HEK293T (cell line): ENCODE measurements at regions not wholly inside any gene's neighbourhood (a gene's known extent, or its start where the extent isn't known, plus 50 kb on each side); places are given as distances from the start of the nearest gene placed in this dataset.

Experiments
- CTCF ChIA-PET: fragments of 350-600 bp; formaldehyde crosslinking; extraction: SDS; loops from one replicate; lab custom pipeline; 2021; ENCODE audit warnings: antibody characterized with exemption, inconsistent platforms; lab: Yijun Ruan, JAX
- POLR2A ChIA-PET: fragments of 350-600 bp; formaldehyde crosslinking; extraction: SDS; loops from one replicate; lab custom pipeline; 2020; ENCODE audit warnings: antibody characterized with exemption, inconsistent platforms; lab: Yijun Ruan, JAX
- DNase-seq: peaks from one replicate; pipeline ENCODE4 v3.0.0; 2012; ENCODE audit warnings: mixed read lengths; ENCODE audit errors: extremely low spot score
- ARNT ChIP-seq: fragments of 450-650 bp; IDR thresholded peaks from 2 replicates; pipeline ENCODE4 v1.6.1; 2017; ENCODE audit warnings: mild to moderate bottlenecking
- BHLHE40 ChIP-seq: fragments of 450-650 bp; IDR thresholded peaks from 2 replicates; pipeline ENCODE4 v1.6.1; 2016; ENCODE audit warnings: mild to moderate bottlenecking, moderate library complexity, borderline replicate concordance
- CTBP1 ChIP-seq: fragments of 450-650 bp; IDR thresholded peaks from 2 replicates; pipeline ENCODE4 v1.6.1; 2016; ENCODE audit warnings: borderline replicate concordance
- ELF4 ChIP-seq: fragments of 450-650 bp; IDR thresholded peaks from 2 replicates; pipeline ENCODE4 v1.6.1; 2017; ENCODE audit warnings: antibody characterized with exemption
- FOXA1 ChIP-seq: fragments of 450-650 bp; IDR thresholded peaks from 2 replicates; pipeline ENCODE4 v1.6.1; 2016; ENCODE audit warnings: mild to moderate bottlenecking
- FOXK2 ChIP-seq: fragments of 450-650 bp; IDR thresholded peaks from 2 replicates; pipeline ENCODE4 v1.6.1; 2016; ENCODE audit warnings: mild to moderate bottlenecking
- FOXM1 ChIP-seq: fragments of 450-650 bp; IDR thresholded peaks from 2 replicates; pipeline ENCODE4 v1.6.1; 2017; ENCODE audit warnings: mild to moderate bottlenecking, borderline replicate concordance
- HDGF ChIP-seq: fragments of 450-650 bp; IDR thresholded peaks from 2 replicates; pipeline ENCODE4 v1.6.1; 2017; ENCODE audit warnings: antibody characterized with exemption, borderline replicate concordance
- L3MBTL2 ChIP-seq: fragments of 450-650 bp; conservative IDR thresholded peaks from 2 replicates; pipeline ENCODE4 v1.6.1; 2016; ENCODE audit warnings: mild to moderate bottlenecking
- LEF1 ChIP-seq: fragments of 450-650 bp; IDR thresholded peaks from 2 replicates; pipeline ENCODE4 v1.6.1; 2017; ENCODE audit warnings: mild to moderate bottlenecking, borderline replicate concordance
- NFRKB ChIP-seq: fragments of 450-650 bp; IDR thresholded peaks from 2 replicates; pipeline ENCODE4 v1.6.1; 2016; ENCODE audit warnings: mild to moderate bottlenecking, moderate library complexity
- SP1 ChIP-seq: fragments of 450-650 bp; IDR thresholded peaks from 2 replicates; pipeline ENCODE4 v1.6.1; 2017
- SUZ12 ChIP-seq: fragments of 450-650 bp; IDR thresholded peaks from 2 replicates; pipeline ENCODE4 v1.6.1; 2016; ENCODE audit warnings: mild to moderate bottlenecking
- TARDBP ChIP-seq: fragments of 450-650 bp; IDR thresholded peaks from 2 replicates; pipeline ENCODE4 v1.6.1; 2016
- ZNF384 ChIP-seq: fragments of 450-650 bp; IDR thresholded peaks from 2 replicates; pipeline ENCODE4 v1.6.1; 2016
- TF ChIP-seq, protein P1 (sequence below): fragments of 450-650 bp; IDR thresholded peaks from 2 replicates; pipeline ENCODE4 v1.6.1; 2016

DNA sequence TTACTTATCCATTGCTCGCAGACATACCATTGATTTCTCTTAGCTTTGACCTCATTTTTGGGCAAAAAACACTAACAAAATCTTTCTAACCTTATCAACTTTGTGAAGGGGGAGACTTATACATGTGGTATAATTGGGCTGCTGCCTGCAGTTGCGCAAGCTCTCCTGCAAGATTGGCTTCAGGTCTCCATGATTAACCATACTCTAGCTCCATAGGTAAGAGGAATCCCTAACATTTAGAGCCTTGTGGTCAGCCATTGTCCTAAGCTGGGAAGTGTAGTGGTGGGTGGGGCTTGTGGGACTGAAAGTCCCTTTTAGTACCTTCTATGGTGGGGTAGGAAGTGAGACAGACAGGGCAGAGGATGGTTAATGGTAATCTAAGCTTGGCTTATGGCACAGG is 179.6 kb upstream of the THRB start:
- POLR2A ChIA-PET: no interaction called here
- CTCF ChIA-PET: interaction anchor here (0.6 to 0.7 kb wide), 2 partner anchors 363 to 458 kb away, joined by 4 read pairs; no protein-coding TSS in a partner anchor
- DNase-seq: no peak
- TF ChIP-seq LEF1 (no peak), BHLHE40 (no peak), FOXA1 (no peak), FOXM1 (no peak), NFRKB (no peak), FOXK2 (no peak), SUZ12 (no peak), ARNT (no peak), SP1 (no peak), TARDBP (no peak)
- TF ChIP-seq, protein P1, sequence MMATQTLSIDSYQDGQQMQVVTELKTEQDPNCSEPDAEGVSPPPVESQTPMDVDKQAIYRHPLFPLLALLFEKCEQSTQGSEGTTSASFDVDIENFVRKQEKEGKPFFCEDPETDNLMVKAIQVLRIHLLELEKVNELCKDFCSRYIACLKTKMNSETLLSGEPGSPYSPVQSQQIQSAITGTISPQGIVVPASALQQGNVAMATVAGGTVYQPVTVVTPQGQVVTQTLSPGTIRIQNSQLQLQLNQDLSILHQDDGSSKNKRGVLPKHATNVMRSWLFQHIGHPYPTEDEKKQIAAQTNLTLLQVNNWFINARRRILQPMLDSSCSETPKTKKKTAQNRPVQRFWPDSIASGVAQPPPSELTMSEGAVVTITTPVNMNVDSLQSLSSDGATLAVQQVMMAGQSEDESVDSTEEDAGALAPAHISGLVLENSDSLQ: no peak

DNA sequence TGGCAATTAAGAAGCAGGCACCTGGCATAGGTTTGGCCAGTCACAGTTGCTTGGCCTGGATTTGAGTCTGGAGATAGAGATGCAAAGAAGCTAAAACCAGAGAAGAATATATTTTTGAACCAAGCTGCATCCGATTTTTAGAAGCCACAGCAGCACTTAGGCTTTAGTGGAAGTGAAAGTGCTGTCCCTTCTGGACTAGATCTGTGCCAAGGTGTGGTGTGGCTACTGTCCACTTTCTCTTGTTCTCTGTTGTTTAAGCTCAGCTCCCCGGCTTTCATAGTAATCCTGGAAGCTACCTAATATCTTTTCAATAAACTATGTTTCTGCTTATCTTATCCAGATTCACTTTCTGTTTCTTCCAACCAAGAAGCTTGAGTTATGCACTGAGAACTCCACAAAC is 183.4 kb upstream of the THRB start:
- TF ChIP-seq L3MBTL2: no peak
- no peak for TF ChIP-seq SP1
- TF ChIP-seq FOXK2: no peak
- TF ChIP-seq TARDBP: no peak
- TF ChIP-seq FOXA1: no peak
- TF ChIP-seq BHLHE40: no peak
- TF ChIP-seq NFRKB: no peak
- TF ChIP-seq HDGF: no peak
- TF ChIP-seq, protein P1: no peak
- TF ChIP-seq LEF1: no peak
- TF ChIP-seq ZNF384: no peak
- TF ChIP-seq SUZ12: no peak
- no peak for TF ChIP-seq ELF4
- TF ChIP-seq ARNT: no peak
- no peak for TF ChIP-seq FOXM1
- TF ChIP-seq CTBP1: no peak
- CTCF ChIA-PET: no interaction called here
- POLR2A ChIA-PET: no interaction called here
- no peak for DNase-seq

DNA sequence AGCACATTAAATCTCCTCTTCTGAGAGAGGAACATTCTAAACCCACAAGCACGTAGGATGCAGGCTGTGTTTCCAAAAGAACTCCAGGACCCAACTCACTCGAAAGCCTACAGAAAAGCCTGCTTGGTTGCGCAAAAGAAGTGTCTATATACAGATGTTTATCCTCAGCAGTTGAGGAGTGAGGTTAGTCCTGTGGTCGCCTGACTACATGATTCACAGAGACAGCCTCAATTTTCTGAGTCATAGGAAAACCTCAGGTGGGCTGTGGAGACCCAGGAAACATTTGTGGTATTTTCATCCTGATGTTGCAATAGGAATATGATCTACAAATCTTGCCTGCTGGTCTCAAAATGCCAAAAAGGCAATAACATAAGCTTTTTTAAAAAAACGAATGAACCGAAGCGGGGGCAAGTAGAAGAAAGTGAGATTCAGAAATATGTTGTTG is 183.8 kb upstream of the THRB start:
- ChIA-PET CTCF (no interaction called here), POLR2A (no interaction called here)
- no peak for TF ChIP-seq FOXK2
- TF ChIP-seq, protein P1: no peak
- no peak for DNase-seq

DNA sequence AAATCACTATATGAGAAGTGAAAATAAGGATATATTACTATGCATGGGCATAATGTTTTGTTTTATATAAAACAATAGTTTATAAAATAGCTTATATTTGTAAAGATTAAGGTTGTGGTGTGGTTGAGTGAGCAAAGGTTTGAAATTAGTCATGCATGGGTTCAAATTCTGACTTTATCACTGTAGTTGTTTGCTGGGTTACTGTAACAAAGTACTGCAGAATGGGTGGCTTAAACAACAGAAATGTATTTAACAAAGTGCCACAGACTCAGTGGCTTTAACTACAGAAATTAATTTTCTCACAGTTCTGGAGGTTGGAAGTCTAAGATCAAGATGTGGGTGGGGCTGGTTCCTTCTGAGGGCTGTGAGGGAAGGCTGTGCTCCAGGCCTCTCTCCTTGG is 184.8 kb upstream of the THRB start:
- ChIA-PET POLR2A (no interaction called here), CTCF (interaction anchor here (0.8 kb wide), 1 partner anchor 9 kb away, joined by 8 read pairs; no protein-coding TSS in a partner anchor)
- no peak for DNase-seq
- TF ChIP-seq L3MBTL2 (no peak), ARNT (no peak), FOXK2 (no peak), LEF1 (no peak), CTBP1 (no peak), FOXM1 (no peak), FOXA1 (no peak), NFRKB (no peak), TARDBP (no peak), HDGF (no peak), ELF4 (no peak), SP1 (no peak), BHLHE40 (no peak), ZNF384 (no peak), SUZ12 (no peak)
- TF ChIP-seq, protein P1: no peak

DNA sequence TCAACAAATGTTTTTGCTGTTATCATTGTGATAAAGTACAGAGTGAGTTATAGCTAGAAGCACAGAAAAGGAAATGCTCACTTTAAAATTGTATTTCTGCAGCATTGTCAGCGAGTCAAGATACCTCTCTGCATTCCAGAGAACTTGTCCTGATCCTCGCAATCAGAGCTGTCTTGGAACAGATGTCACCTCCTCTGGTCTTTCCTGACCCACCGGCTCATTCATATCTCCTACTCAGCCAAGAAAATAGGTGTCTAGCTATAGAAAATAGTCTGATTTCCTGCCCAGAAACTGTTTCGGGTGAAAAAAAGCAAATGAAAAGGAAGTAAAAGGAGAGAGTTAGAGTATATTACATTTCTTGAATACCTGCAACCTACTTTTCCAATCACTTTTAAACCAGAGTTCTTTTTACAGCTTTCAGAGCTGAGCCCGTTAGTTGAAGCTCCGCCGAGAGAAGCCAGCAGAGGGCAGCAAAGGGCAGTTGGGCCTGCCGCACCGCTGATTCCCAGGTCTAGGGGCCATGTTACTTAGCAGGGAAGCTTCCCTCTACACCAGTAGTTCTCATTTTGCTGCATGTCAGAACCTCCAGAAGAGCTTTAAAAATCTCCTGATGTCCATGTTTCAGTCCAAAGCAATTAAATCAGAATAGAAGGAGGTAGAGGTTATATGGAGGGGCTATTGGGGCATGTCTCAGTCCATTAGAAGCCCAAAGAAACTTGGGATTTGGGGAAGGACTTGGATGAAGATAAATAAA is 185.7 kb upstream of the THRB start:
- POLR2A ChIA-PET: no interaction called here
- peak; percentile 73 for DNase-seq
- CTCF ChIA-PET: interaction anchor here (0.6 to 1.1 kb wide), 9 partner anchors 8 to 1009 kb away, joined by 3 to 8 read pairs (median 4); no protein-coding TSS in a partner anchor
- TF ChIP-seq FOXA1: no peak
- no peak for TF ChIP-seq BHLHE40
- no peak for TF ChIP-seq ARNT
- TF ChIP-seq HDGF: no peak
- TF ChIP-seq FOXM1: no peak
- no peak for TF ChIP-seq TARDBP
- no peak for TF ChIP-seq L3MBTL2
- TF ChIP-seq ELF4: no peak
- no peak for TF ChIP-seq FOXK2
- no peak for TF ChIP-seq LEF1
- no peak for TF ChIP-seq ZNF384
- no peak for TF ChIP-seq CTBP1
- TF ChIP-seq SP1: no peak
- TF ChIP-seq, protein P1: no peak
- no peak for TF ChIP-seq SUZ12
